Panc1 (cell line): ENCODE measurements at regions not wholly inside any gene's neighbourhood (a gene's known extent, or its start where the extent isn't known, plus 50 kb on each side); places are given as distances from the start of the nearest gene placed in this dataset.

ENCODE experiments used
- ATAC-seq: fragments of 200-7000 bp; cut with Tn5 transposase; 2 replicates; pipeline ENCODE4 v1.9.1; 2020; ENCODE audit warnings: mild to moderate bottlenecking, moderate library complexity
- BruUV-seq: library from RNA; stranded (reverse); fragments of 400-500 nt; replicated peaks from 2 replicates; lab custom pipeline; 2021; lab: Mats Ljungman, UMichigan
- CTCF ChIA-PET: fragments of 300-600 bp; sonication (Branson Sonifier 250); formaldehyde crosslinking; loops from one replicate; lab custom pipeline; 2022; ENCODE audit warnings: antibody characterized with exemption; lab: Charles Lee
- POLR2A ChIA-PET: fragments of 300-600 bp; sonication (Branson Sonifier 250); formaldehyde crosslinking; loops from one replicate; lab custom pipeline; 2022; ENCODE audit warnings: antibody characterized with exemption; lab: Charles Lee
- DNase-seq: peaks from one replicate; pipeline ENCODE4 v3.0.0-alpha.2; 2010; ENCODE audit warnings: low read depth, low spot score
- H3K27ac ChIP-seq: 2 replicates; pipeline ENCODE4 v1.5.1; 2011; ENCODE audit warnings: mild to moderate bottlenecking, low read length, inconsistent platforms
- H3K27me3 ChIP-seq: fragments of 200-500 bp; sonication (Bioruptor generic); 2 replicates; pipeline ENCODE4 v1.6.0; 2014; ENCODE audit warnings: low read length, inconsistent platforms; ENCODE audit not compliant: control insufficient read depth, insufficient read depth
- H3K36me3 ChIP-seq: fragments of 200-500 bp; sonication (Bioruptor generic); 2 replicates; pipeline ENCODE4 v1.5.1; 2014; ENCODE audit warnings: inconsistent platforms, mild to moderate bottlenecking, low read length, moderate library complexity; ENCODE audit not compliant: control insufficient read depth, insufficient read depth
- H3K4me1 ChIP-seq: 2 replicates; pipeline ENCODE4 v1.5.1; 2011; ENCODE audit warnings: inconsistent platforms, mild to moderate bottlenecking, low read length, moderate library complexity; ENCODE audit not compliant: control insufficient read depth, insufficient read depth
- H3K4me3 ChIP-seq, 2 experiments: 2 replicates each; pipeline ENCODE4 v1.5.1; 2011 to 2012; ENCODE audit warnings: low read depth in 2 of 2, low read length in 2 of 2, mild to moderate bottlenecking in 2 of 2, inconsistent platforms in 1 of 2, moderate library complexity in 1 of 2
- H3K9me3 ChIP-seq: fragments of 200-500 bp; sonication (Bioruptor generic); 2 replicates; pipeline ENCODE4 v1.5.1; 2014; ENCODE audit warnings: low read depth, mild to moderate bottlenecking, inconsistent platforms, low read length, moderate library complexity; ENCODE audit not compliant: control insufficient read depth, insufficient read depth
- POLR2AphosphoS5 ChIP-seq: IDR thresholded peaks from 2 replicates; pipeline ENCODE4 v1.6.1; 2012; ENCODE audit warnings: mild to moderate bottlenecking, low read depth, low read length, moderate library complexity
- SIN3A ChIP-seq: IDR thresholded peaks from 2 replicates; pipeline ENCODE4 v1.6.1; 2012; ENCODE audit warnings: low read depth, mild to moderate bottlenecking, low read length, moderate library complexity, borderline replicate concordance; ENCODE audit not compliant: insufficient read depth
- TCF7L2 ChIP-seq: IDR thresholded peaks from 2 replicates; pipeline ENCODE4 v1.6.1; 2011; ENCODE audit warnings: mild to moderate bottlenecking, low read depth, low read length, inconsistent platforms
- in situ Hi-C: cut with HindIII; loops from 2 replicates; pipeline ENCODE4 v1.10.0; 2016; ENCODE audit warnings: low sequenced_read_pairs, low pct_unique_long_range_greater_than_20kb
- intact Hi-C: fragments of 100-400 bp; cut with micrococcal nuclease; formaldehyde crosslinking; loops from one replicate; pipeline ENCODE4 v1.10.0; 2022; ENCODE audit not compliant: unreplicated experiment
- TF ChIP-seq, protein P1 (sequence below), 2 experiments: IDR thresholded peaks; 2 replicates each; pipeline ENCODE4 v1.6.1; 2011 to 2012; ENCODE audit warnings: low read depth in 2 of 2, control low read depth in 1 of 2, low read length in 1 of 2, mild to moderate bottlenecking in 1 of 2, moderate library complexity in 1 of 2; ENCODE audit not compliant: insufficient read depth in 1 of 2
- TF ChIP-seq, protein P2 (sequence below): fragments of 450-650 bp; IDR thresholded peaks from 2 replicates; pipeline ENCODE4 v1.5.1; 2017; ENCODE audit warnings: mild to moderate bottlenecking

DNA sequence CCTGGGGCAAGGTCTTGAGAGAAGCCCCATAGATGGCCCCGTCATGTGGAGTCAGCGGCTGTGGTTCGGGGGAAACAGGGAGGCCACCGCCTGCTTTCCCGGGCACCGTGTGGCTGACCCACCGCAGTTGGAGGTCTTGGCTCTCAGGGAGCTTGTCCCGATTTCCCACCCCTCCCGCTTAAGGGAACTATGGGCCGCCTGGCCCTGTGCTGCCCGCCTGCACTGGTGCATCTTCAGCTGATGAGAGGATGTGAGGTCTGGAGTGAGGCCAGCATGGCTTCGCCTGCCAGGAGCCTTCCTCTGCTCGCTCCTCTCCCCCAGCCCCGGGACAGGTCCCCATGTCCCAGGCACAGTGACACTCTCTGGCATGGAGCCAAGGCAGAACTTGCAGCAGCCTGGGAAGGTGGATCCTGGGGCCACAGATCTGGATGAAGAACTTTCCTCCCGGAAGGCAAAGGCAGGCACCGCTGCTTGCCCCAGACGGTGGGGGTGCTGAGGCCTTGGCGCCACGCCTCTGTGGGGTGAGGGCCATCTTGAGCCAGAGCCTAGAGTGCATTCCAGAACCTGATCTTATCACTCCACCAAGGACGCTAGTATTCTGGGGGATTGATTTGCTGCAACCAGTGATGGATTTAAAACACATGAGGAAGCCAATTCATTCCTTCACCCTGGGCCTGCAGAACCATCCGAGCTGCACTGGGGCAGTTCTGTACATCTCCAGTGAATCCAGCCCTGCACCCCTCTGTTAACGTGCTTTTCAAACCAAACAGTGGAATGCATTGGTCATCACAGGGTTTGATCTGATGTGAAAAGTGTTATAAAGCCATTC is 178.6 kb upstream of the TNRC6C start:
- ATAC-seq (peak; percentile 40), DNase-seq (no peak)
- TF ChIP-seq, protein P1, sequence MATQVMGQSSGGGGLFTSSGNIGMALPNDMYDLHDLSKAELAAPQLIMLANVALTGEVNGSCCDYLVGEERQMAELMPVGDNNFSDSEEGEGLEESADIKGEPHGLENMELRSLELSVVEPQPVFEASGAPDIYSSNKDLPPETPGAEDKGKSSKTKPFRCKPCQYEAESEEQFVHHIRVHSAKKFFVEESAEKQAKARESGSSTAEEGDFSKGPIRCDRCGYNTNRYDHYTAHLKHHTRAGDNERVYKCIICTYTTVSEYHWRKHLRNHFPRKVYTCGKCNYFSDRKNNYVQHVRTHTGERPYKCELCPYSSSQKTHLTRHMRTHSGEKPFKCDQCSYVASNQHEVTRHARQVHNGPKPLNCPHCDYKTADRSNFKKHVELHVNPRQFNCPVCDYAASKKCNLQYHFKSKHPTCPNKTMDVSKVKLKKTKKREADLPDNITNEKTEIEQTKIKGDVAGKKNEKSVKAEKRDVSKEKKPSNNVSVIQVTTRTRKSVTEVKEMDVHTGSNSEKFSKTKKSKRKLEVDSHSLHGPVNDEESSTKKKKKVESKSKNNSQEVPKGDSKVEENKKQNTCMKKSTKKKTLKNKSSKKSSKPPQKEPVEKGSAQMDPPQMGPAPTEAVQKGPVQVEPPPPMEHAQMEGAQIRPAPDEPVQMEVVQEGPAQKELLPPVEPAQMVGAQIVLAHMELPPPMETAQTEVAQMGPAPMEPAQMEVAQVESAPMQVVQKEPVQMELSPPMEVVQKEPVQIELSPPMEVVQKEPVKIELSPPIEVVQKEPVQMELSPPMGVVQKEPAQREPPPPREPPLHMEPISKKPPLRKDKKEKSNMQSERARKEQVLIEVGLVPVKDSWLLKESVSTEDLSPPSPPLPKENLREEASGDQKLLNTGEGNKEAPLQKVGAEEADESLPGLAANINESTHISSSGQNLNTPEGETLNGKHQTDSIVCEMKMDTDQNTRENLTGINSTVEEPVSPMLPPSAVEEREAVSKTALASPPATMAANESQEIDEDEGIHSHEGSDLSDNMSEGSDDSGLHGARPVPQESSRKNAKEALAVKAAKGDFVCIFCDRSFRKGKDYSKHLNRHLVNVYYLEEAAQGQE (IDR thresholded peaks at IDR 0.05; ENCODE audit: insufficient read depth in 1 of 2, low read depth in 2 of 2, low read length in 1 of 2), result no peak
- TF ChIP-seq TCF7L2 (no peak), POLR2AphosphoS5 (no peak), SIN3A (no peak)
- TF ChIP-seq, protein P2, sequence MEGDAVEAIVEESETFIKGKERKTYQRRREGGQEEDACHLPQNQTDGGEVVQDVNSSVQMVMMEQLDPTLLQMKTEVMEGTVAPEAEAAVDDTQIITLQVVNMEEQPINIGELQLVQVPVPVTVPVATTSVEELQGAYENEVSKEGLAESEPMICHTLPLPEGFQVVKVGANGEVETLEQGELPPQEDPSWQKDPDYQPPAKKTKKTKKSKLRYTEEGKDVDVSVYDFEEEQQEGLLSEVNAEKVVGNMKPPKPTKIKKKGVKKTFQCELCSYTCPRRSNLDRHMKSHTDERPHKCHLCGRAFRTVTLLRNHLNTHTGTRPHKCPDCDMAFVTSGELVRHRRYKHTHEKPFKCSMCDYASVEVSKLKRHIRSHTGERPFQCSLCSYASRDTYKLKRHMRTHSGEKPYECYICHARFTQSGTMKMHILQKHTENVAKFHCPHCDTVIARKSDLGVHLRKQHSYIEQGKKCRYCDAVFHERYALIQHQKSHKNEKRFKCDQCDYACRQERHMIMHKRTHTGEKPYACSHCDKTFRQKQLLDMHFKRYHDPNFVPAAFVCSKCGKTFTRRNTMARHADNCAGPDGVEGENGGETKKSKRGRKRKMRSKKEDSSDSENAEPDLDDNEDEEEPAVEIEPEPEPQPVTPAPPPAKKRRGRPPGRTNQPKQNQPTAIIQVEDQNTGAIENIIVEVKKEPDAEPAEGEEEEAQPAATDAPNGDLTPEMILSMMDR, result no peak
- Histone ChIP-seq H3K27me3 (no peaks in the 10 kb centered on the region), H3K27ac (no peak overlapping the region), H3K36me3 (no peaks in the 10 kb centered on the region), H3K9me3 (no peaks in the 10 kb centered on the region), H3K4me3 (no peak overlapping the region), H3K4me1 (peaks cover 14% of the 10 kb centered on the region)
- BruUV-seq, result no TSS peak
- ChIA-PET CTCF (no interaction called here), POLR2A (no interaction called here)
- in situ Hi-C loops, result no loop called here
- intact Hi-C loops, result loop anchor here (10.0 kb wide), 1 partner anchor 235 kb away; no protein-coding TSS in a partner anchor

DNA sequence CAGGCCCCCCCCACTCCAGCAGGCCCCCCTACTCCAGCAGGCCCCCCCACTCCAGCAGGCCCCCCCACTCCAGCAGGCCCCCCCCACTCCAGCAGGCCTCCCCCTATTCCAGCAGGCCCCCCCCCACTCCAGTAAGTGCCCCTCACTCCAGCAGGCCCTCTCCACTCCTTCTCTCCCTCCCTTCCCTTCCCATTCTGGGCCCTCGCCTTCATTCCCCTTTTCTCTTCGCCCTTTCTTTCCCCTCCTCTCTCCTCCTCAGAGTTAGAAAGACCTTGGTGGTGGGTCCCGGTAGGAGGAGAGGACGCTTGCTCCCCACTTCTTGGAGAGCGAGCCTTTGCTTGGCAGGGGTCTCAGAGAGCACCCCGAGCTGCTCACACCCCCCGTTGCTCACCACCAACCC is 177.0 kb upstream of the TNRC6C start:
- intact Hi-C loops, result no loop called here
- no peak for DNase-seq
- CTCF ChIA-PET, result no interaction called here

More for the DNA sequence above, 177.0 kb upstream of the TNRC6C start:
- in situ Hi-C loops, result no loop called here
- peaks cover 14% of the 10 kb centered on the region for H3K4me1 ChIP-seq
- no TSS peak for BruUV-seq
- POLR2A ChIA-PET, result no interaction called here
- no peak for ATAC-seq
- H3K27ac ChIP-seq, result no peak overlapping the region
- H3K9me3 ChIP-seq, result no peaks in the 10 kb centered on the region
- H3K27me3 ChIP-seq, result peaks cover 2% of the 10 kb centered on the region; the same call in 1 of the 2 replicates
- H3K36me3 ChIP-seq, result no peaks in the 10 kb centered on the region
- H3K4me3 ChIP-seq, result no peak overlapping the region
- TF ChIP-seq, protein P1 (IDR thresholded peaks at IDR 0.05; ENCODE audit: insufficient read depth in 1 of 2, low read depth in 2 of 2, low read length in 1 of 2), result no peak
- TF ChIP-seq, protein P2, result no peak
- TF ChIP-seq SIN3A, result no peak
- TF ChIP-seq TCF7L2, result no peak
- no peak for TF ChIP-seq POLR2AphosphoS5
